ENCODE measurements at regions not wholly inside any gene's neighbourhood (a gene's known extent, or its start where the extent isn't known, plus 50 kb on each side); places are given as distances from the start of the nearest gene placed in this dataset.

- DNase-seq, result no peak
These were observed 67.4 kb upstream of the ARHGAP24 start for GRCh38 chr4:85407546-85407945.

- no peak for DNase-seq
These were observed 66.6 kb upstream of the ARHGAP24 start for GRCh38 chr4:85408301-85408700.

- no peak for DNase-seq
These were observed 65.7 kb upstream of the ARHGAP24 start for GRCh38 chr4:85409251-85409650.

- no peak for DNase-seq
These were observed 63.6 kb upstream of the ARHGAP24 start for GRCh38 chr4:85411386-85411785.

- no peak for DNase-seq
These were observed 60.0 kb upstream of the ARHGAP24 start for GRCh38 chr4:85414972-85415371.

- DNase-seq, result no peak
These were observed 58.9 kb upstream of the ARHGAP24 start for GRCh38 chr4:85416094-85416493.

- DNase-seq, result no peak
These were observed 55.8 kb upstream of the ARHGAP24 start for GRCh38 chr4:85419103-85419502.

- no peak for DNase-seq
These were observed 54.1 kb upstream of the ARHGAP24 start for GRCh38 chr4:85420831-85421230.

GRCh38 chr4:85423431-85423830 is 51.5 kb upstream of the ARHGAP24 start:
- DNase-seq, result no peak

All from CD4-positive, alpha-beta T cell treated with Interleukin-4 for 1 hour (primary cell).